SK-N-SH (cell line): ENCODE measurements at regions not wholly inside any gene's neighbourhood (a gene's known extent, or its start where the extent isn't known, plus 50 kb on each side); places are given as distances from the start of the nearest gene placed in this dataset.

Experiments used
- CTCF ChIA-PET: fragments of 300-600, 350-600 bp; formaldehyde crosslinking; extraction: SDS; loops from one replicate; lab custom pipeline; 2021; lab: Yijun Ruan, JAX
- POLR2A ChIA-PET: fragments of 350-600 bp; sonication (Branson Sonifier 250); formaldehyde crosslinking; extraction: SDS; loops from one replicate; lab custom pipeline; 2020; ENCODE audit warnings: antibody characterized with exemption, inconsistent platforms; lab: Yijun Ruan, JAX
- DNase-seq: peaks from one replicate; pipeline ENCODE4 v3.0.0; 2012
- H2AFZ ChIP-seq: fragments of 200-600 bp; sonication (generic); 2 replicates; pipeline ENCODE4 v1.8.1; 2016; ENCODE audit warnings: antibody characterized with exemption, mild to moderate bottlenecking, low read depth
- H3F3A ChIP-seq: fragments of 200-600 bp; sonication (generic); replicated peaks from 2 replicates; pipeline ENCODE3; 2016; ENCODE audit warnings: antibody characterized with exemption, mild to moderate bottlenecking; ENCODE audit not compliant: insufficient read depth
- H3K27ac ChIP-seq, 2 experiments: fragments of 200-500 bp in 1 of 2; fragments of 200-600 bp in 1 of 2; sonication (Bioruptor generic) in 1 of 2; sonication (generic), shearing (Covaris generic) in 1 of 2; 2 replicates each; pipeline versions ENCODE4 v1.5.1 to v1.6.1; 2014 to 2016; ENCODE audit warnings: low read depth in 2 of 2, inconsistent platforms in 1 of 2, low read length in 1 of 2, mild to moderate bottlenecking in 1 of 2, mixed read lengths in 1 of 2
- H3K27me3 ChIP-seq: fragments of 200-600 bp; sonication (generic), shearing (Covaris generic); 2 replicates; pipeline ENCODE4 v1.6.1; 2016; ENCODE audit warnings: mixed run types; ENCODE audit not compliant: insufficient read depth
- H3K36me3 ChIP-seq, 2 experiments: fragments of 200-500 bp in 1 of 2; fragments of 200-600 bp in 1 of 2; sonication (Bioruptor generic) in 1 of 2; sonication (generic) in 1 of 2; replicated peaks in 1 of 2; 2 replicates each; pipeline versions ENCODE3 to v1.5.1; 2014 to 2016; ENCODE audit warnings: low read length in 1 of 2, mild to moderate bottlenecking in 1 of 2; ENCODE audit not compliant: insufficient read depth in 2 of 2, control insufficient read depth in 1 of 2
- H3K4me1 ChIP-seq, 2 experiments: fragments of 200-500 bp in 1 of 2; fragments of 200-600 bp in 1 of 2; sonication (Bioruptor generic) in 1 of 2; sonication (generic), shearing (Covaris generic) in 1 of 2; 2 replicates each; pipeline versions ENCODE4 v1.5.1 to v1.6.1; 2014 to 2016; ENCODE audit warnings: low read depth in 1 of 2, low read length in 1 of 2, mixed run types in 1 of 2; ENCODE audit not compliant: insufficient read depth in 2 of 2, control insufficient read depth in 1 of 2
- H3K4me2 ChIP-seq: fragments of 200-600 bp; sonication (generic), shearing (Covaris generic); 2 replicates; pipeline ENCODE4 v1.6.1; 2017; ENCODE audit warnings: mixed run types
- H3K4me3 ChIP-seq, 2 experiments: fragments of 200-500 bp in 1 of 2; fragments of 200-600 bp in 1 of 2; sonication (Bioruptor generic) in 1 of 2; sonication (generic), shearing (Covaris generic) in 1 of 2; 2 replicates each; pipeline versions ENCODE4 v1.5.1 to v1.8.1; 2014 to 2016; ENCODE audit warnings: low read depth in 2 of 2, inconsistent platforms in 1 of 2, low read length in 1 of 2, mild to moderate bottlenecking in 1 of 2, mixed read lengths in 1 of 2, moderate library complexity in 1 of 2
- H3K79me2 ChIP-seq: fragments of 200-600 bp; sonication (generic); 2 replicates; pipeline ENCODE4 v1.8.1; 2017; ENCODE audit warnings: mild to moderate bottlenecking; ENCODE audit not compliant: insufficient read depth
- H3K9ac ChIP-seq: fragments of 200-600 bp; sonication (generic); 2 replicates; pipeline ENCODE4 v1.6.1; 2017; ENCODE audit warnings: mixed run types
- H3K9me2 ChIP-seq: fragments of 200-600 bp; sonication (generic); 2 replicates; pipeline ENCODE4 v1.6.1; 2017; ENCODE audit warnings: mixed run types
- H3K9me3 ChIP-seq: fragments of 200-600 bp; sonication (generic); 2 replicates; pipeline ENCODE4 v1.6.1; 2017; ENCODE audit warnings: mixed run types, mild to moderate bottlenecking, moderate library complexity
- H4K20me1 ChIP-seq: fragments of 200-600 bp; sonication (generic); 2 replicates; pipeline ENCODE4 v1.6.1; 2017; ENCODE audit warnings: mild to moderate bottlenecking, mixed run types; ENCODE audit not compliant: insufficient read depth
- CHD2 ChIP-seq: fragments of 150-350 bp; IDR thresholded peaks from 2 replicates; pipeline ENCODE4 v1.6.1; 2018; ENCODE audit warnings: low read length; ENCODE audit not compliant: partially characterized antibody
- ELF1 ChIP-seq: IDR thresholded peaks from 2 replicates; pipeline ENCODE4 v1.4.0; 2012
- EP300 ChIP-seq, 2 experiments: IDR thresholded peaks; 2 replicates each; pipeline versions ENCODE4 v1.4.0 to v1.6.1; 2012; ENCODE audit warnings: borderline replicate concordance in 1 of 2, low read depth in 1 of 2, low read length in 1 of 2
- EZH2phosphoT487 ChIP-seq: fragments of 200-600 bp; sonication (generic); IDR thresholded peaks from 2 replicates; pipeline ENCODE4 v1.6.1; 2017; ENCODE audit warnings: low read depth, mixed run types, mild to moderate bottlenecking, antibody characterized with exemption, moderate library complexity, borderline replicate concordance
- FOXJ3 ChIP-seq: sonication (generic); formaldehyde crosslinking; IDR thresholded peaks from 2 replicates; pipeline ENCODE4 v1.5.1; 2020; ENCODE audit warnings: mild to moderate bottlenecking, missing genetic modification reagents
- FOXM1 ChIP-seq: IDR thresholded peaks from 2 replicates; pipeline ENCODE4 v1.4.0; 2012; ENCODE audit warnings: low read depth, mild to moderate bottlenecking
- GABPA ChIP-seq: IDR thresholded peaks from 2 replicates; pipeline ENCODE4 v1.4.0; 2012; ENCODE audit warnings: low read depth, mild to moderate bottlenecking
- MEF2A ChIP-seq: IDR thresholded peaks from 2 replicates; pipeline ENCODE4 v1.4.0; 2012; ENCODE audit warnings: low read depth, borderline replicate concordance
- NRF1 ChIP-seq: IDR thresholded peaks from 2 replicates; pipeline ENCODE4 v1.6.1; 2012; ENCODE audit warnings: low read depth, mild to moderate bottlenecking, low read length
- PBX3 ChIP-seq: IDR thresholded peaks from 2 replicates; pipeline ENCODE4; 2012
- RXRA ChIP-seq: IDR thresholded peaks from 2 replicates; pipeline ENCODE4 v1.4.0; 2012; ENCODE audit warnings: low read depth, mild to moderate bottlenecking, borderline replicate concordance
- TAF1 ChIP-seq: IDR thresholded peaks from 2 replicates; pipeline ENCODE4 v1.6.1; 2012; ENCODE audit warnings: low read depth, mild to moderate bottlenecking, low read length, moderate library complexity, borderline replicate concordance
- TCF12 ChIP-seq: IDR thresholded peaks from 2 replicates; pipeline ENCODE4 v1.4.0; 2012
- YY1 ChIP-seq: IDR thresholded peaks from 2 replicates; pipeline ENCODE4 v1.4.0; 2012; ENCODE audit warnings: low read depth, mild to moderate bottlenecking
- ZBTB33 ChIP-seq: IDR thresholded peaks from 2 replicates; pipeline ENCODE4 v1.4.0; 2012; ENCODE audit warnings: low read depth, borderline replicate concordance
- WGBS: methylation state at CpG from one replicate; pipeline ENCODE4 v1.1.6; 2017; ENCODE audit warnings: low lambda C conversion rate; 5-methylcytosine and 5-hydroxymethylcytosine counted together
- TF ChIP-seq, protein P1 (sequence below): fragments of 200-600 bp; sonication (generic); IDR thresholded peaks from 2 replicates; pipeline ENCODE4 v1.6.1; 2017; ENCODE audit warnings: antibody characterized with exemption, mild to moderate bottlenecking, moderate library complexity
- TF ChIP-seq, protein P2 (sequence below): fragments of 150-350 bp; IDR thresholded peaks from 2 replicates; pipeline ENCODE4 v1.6.1; 2016; ENCODE audit warnings: mild to moderate bottlenecking, low read depth, low read length
- TF ChIP-seq, protein P3 (sequence below): IDR thresholded peaks from 2 replicates; pipeline ENCODE4 v1.6.1; 2012; ENCODE audit warnings: mild to moderate bottlenecking, low read depth, low read length, moderate library complexity
- TF ChIP-seq, protein P4 (sequence below): IDR thresholded peaks from 2 replicates; pipeline ENCODE4 v1.4.0; 2012; ENCODE audit warnings: low read depth
- TF ChIP-seq, protein P5 (sequence below): IDR thresholded peaks from 2 replicates; pipeline ENCODE4 v1.4.0; 2012; ENCODE audit warnings: low read depth, borderline replicate concordance

DNA sequence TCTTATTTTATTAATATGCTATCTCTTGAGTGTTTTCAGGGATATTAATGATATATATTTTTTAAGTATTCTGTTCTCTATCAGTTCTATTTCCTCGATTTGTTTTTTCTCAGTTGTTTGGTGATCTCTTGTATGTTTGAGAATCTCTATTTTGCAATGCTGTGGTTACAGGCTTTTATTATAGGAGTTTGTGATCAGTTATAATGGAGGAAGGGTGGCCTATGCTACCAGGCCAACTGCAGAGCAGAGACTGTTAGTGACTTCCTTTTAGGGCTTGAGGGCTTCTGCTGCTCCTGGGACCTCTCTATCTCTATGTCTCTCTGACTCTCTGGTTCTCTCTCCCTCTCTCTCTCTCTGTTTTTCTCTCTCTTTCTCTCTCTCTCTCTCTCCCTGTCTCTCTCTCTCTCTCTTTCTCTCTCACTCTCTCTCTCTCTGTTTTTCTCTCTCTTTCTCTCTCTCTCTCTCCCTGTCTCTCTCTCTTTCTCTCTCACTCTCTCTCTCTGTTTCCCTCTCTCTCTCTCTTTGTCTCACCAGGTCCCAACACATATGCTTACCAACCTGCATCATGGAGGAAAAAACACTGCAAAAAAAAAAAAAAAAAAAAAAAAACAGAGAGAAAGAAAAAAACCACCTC, 69.4 kb upstream of the CAV2 start:
- Histone ChIP-seq H3K9me2 (no peaks in the 10 kb centered on the region), H3K79me2 (no peaks in the 10 kb centered on the region), H3K9ac (no peak overlapping the region), H3K36me3 (no peaks in the 10 kb centered on the region), H4K20me1 (no peaks in the 10 kb centered on the region), H3F3A (peaks cover 43% of the 10 kb centered on the region), H3K4me2 (no peak overlapping the region), H3K9me3 (no peaks in the 10 kb centered on the region), H3K4me3 (no peak overlapping the region), H3K4me1 (peaks cover 2 to 39% of the 10 kb centered on the region in 2 experiments), H3K27me3 (no peaks in the 10 kb centered on the region), H2AFZ (no peak overlapping the region), H3K27ac (no peak overlapping the region)
- no peak for DNase-seq
- WGBS = 30% methylated on average over 1 of the region's 1 CpG
- CTCF ChIA-PET = no interaction called here
- TF ChIP-seq, protein P1, sequence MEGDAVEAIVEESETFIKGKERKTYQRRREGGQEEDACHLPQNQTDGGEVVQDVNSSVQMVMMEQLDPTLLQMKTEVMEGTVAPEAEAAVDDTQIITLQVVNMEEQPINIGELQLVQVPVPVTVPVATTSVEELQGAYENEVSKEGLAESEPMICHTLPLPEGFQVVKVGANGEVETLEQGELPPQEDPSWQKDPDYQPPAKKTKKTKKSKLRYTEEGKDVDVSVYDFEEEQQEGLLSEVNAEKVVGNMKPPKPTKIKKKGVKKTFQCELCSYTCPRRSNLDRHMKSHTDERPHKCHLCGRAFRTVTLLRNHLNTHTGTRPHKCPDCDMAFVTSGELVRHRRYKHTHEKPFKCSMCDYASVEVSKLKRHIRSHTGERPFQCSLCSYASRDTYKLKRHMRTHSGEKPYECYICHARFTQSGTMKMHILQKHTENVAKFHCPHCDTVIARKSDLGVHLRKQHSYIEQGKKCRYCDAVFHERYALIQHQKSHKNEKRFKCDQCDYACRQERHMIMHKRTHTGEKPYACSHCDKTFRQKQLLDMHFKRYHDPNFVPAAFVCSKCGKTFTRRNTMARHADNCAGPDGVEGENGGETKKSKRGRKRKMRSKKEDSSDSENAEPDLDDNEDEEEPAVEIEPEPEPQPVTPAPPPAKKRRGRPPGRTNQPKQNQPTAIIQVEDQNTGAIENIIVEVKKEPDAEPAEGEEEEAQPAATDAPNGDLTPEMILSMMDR = no peak
- TF ChIP-seq, protein P2, sequence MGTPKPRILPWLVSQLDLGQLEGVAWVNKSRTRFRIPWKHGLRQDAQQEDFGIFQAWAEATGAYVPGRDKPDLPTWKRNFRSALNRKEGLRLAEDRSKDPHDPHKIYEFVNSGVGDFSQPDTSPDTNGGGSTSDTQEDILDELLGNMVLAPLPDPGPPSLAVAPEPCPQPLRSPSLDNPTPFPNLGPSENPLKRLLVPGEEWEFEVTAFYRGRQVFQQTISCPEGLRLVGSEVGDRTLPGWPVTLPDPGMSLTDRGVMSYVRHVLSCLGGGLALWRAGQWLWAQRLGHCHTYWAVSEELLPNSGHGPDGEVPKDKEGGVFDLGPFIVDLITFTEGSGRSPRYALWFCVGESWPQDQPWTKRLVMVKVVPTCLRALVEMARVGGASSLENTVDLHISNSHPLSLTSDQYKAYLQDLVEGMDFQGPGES = no peak
- TF ChIP-seq, protein P3, sequence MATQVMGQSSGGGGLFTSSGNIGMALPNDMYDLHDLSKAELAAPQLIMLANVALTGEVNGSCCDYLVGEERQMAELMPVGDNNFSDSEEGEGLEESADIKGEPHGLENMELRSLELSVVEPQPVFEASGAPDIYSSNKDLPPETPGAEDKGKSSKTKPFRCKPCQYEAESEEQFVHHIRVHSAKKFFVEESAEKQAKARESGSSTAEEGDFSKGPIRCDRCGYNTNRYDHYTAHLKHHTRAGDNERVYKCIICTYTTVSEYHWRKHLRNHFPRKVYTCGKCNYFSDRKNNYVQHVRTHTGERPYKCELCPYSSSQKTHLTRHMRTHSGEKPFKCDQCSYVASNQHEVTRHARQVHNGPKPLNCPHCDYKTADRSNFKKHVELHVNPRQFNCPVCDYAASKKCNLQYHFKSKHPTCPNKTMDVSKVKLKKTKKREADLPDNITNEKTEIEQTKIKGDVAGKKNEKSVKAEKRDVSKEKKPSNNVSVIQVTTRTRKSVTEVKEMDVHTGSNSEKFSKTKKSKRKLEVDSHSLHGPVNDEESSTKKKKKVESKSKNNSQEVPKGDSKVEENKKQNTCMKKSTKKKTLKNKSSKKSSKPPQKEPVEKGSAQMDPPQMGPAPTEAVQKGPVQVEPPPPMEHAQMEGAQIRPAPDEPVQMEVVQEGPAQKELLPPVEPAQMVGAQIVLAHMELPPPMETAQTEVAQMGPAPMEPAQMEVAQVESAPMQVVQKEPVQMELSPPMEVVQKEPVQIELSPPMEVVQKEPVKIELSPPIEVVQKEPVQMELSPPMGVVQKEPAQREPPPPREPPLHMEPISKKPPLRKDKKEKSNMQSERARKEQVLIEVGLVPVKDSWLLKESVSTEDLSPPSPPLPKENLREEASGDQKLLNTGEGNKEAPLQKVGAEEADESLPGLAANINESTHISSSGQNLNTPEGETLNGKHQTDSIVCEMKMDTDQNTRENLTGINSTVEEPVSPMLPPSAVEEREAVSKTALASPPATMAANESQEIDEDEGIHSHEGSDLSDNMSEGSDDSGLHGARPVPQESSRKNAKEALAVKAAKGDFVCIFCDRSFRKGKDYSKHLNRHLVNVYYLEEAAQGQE = no peak
- TF ChIP-seq FOXM1 (no peak), PBX3 (no peak), FOXJ3 (CRISPR knock-in tag) (no peak), NRF1 (no peak), ELF1 (no peak), EZH2phosphoT487 (no peak), RXRA (no peak), CHD2 (no peak), TCF12 (no peak), YY1 (no peak), ZBTB33 (no peak), MEF2A (no peak), EP300 (IDR thresholded peaks at IDR 0.05; ENCODE audit: borderline replicate concordance in 1 of 2, low read depth in 1 of 2, low read length in 1 of 2) (no peak), GABPA (no peak), TAF1 (no peak)
- TF ChIP-seq, protein P4, sequence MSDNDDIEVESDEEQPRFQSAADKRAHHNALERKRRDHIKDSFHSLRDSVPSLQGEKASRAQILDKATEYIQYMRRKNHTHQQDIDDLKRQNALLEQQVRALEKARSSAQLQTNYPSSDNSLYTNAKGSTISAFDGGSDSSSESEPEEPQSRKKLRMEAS = no peak
- TF ChIP-seq, protein P5, sequence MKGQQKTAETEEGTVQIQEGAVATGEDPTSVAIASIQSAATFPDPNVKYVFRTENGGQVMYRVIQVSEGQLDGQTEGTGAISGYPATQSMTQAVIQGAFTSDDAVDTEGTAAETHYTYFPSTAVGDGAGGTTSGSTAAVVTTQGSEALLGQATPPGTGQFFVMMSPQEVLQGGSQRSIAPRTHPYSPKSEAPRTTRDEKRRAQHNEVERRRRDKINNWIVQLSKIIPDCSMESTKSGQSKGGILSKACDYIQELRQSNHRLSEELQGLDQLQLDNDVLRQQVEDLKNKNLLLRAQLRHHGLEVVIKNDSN = no peak
- POLR2A ChIA-PET = no interaction called here
